ENCODE measurements at regions not wholly inside any gene's neighbourhood (a gene's known extent, or its start where the extent isn't known, plus 50 kb on each side); places are given as distances from the start of the nearest gene placed in this dataset.

DNA sequence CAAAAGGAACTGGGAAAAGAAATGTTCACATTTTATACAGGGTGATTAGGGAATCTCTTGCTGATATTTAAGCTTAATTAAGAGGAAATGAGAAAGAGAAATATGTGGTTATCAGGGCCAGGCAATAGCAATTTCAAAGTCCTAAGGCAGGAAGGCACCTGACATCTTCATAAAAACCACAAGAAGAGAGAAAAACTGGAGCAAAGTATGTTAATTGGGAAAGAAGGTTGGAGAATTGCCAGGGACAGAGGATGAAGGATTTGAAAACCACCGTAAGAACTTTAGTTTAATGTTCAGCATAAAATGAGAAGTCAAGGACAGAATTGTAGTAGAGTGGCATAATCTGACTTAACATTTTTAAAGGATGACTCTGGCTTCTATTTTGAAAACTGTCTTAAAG, 691.8 kb upstream of the NRXN1 start:
- TF ChIP-seq, protein P1, sequence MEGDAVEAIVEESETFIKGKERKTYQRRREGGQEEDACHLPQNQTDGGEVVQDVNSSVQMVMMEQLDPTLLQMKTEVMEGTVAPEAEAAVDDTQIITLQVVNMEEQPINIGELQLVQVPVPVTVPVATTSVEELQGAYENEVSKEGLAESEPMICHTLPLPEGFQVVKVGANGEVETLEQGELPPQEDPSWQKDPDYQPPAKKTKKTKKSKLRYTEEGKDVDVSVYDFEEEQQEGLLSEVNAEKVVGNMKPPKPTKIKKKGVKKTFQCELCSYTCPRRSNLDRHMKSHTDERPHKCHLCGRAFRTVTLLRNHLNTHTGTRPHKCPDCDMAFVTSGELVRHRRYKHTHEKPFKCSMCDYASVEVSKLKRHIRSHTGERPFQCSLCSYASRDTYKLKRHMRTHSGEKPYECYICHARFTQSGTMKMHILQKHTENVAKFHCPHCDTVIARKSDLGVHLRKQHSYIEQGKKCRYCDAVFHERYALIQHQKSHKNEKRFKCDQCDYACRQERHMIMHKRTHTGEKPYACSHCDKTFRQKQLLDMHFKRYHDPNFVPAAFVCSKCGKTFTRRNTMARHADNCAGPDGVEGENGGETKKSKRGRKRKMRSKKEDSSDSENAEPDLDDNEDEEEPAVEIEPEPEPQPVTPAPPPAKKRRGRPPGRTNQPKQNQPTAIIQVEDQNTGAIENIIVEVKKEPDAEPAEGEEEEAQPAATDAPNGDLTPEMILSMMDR (conservative IDR thresholded peaks at IDR 0.05) = no peak
- Histone ChIP-seq H3K4me3 (ENCODE audit: low read length) (no peak overlapping the region), H3K4me1 (ENCODE audit: control insufficient read depth, insufficient read depth, low read length) (no peaks in the 10 kb centered on the region), H3K9me3 (ENCODE audit: control insufficient read depth, low read length) (no peaks in the 10 kb centered on the region), H3K27me3 (ENCODE audit: control insufficient read depth, insufficient read depth, low read length, poor library complexity, severe bottlenecking) (no peaks in the 10 kb centered on the region), H3K36me3 (ENCODE audit: control insufficient read depth, insufficient read depth, low read length) (no peaks in the 10 kb centered on the region), H3K9ac (ENCODE audit: extremely low read depth, low read length, poor library complexity, severe bottlenecking) (no peak overlapping the region), H3K27ac (ENCODE audit: low read depth, low read length) (no peak overlapping the region)
- Mint-ChIP-seq H3K36me3 (ENCODE audit: low read depth) (no peaks in the 10 kb centered on the region), H3K4me1 (no peaks in the 10 kb centered on the region), H3K4me3 (no peak overlapping the region), H3K27me3 (ENCODE audit: insufficient read depth) (no peaks in the 10 kb centered on the region), H3K9me3 (no peaks in the 10 kb centered on the region), H3K27ac (no peak overlapping the region)
- DNase-seq = no peak
- 0% methylated on average over 1 of the region's 1 CpG for WGBS, 2 experiments (ENCODE audit: insufficient coverage in 1 of 2, insufficient read length in 1 of 2)

DNA sequence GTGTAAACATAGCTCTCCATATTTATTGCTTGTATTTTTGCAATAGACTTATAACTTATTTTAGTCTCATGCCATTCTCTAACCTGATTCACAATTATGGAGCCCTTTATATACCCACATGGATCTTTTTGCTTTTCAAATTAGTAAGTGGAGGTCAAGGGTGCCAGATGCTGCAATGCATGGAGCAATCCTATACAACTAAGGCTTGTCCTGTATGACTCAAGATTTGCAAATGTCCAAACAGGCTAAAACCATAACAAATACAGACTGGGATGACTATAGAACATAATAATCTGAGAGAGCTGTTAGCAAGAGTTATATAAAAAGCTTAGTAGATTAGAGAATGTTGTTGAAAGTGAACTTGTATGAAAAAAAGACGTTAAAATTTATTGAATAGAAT, 690.4 kb upstream of the NRXN1 start:
- TF ChIP-seq, protein P1 (conservative IDR thresholded peaks at IDR 0.05) = no peak
- Histone ChIP-seq H3K4me3 (ENCODE audit: low read length) (no peak overlapping the region), H3K27me3 (ENCODE audit: control insufficient read depth, insufficient read depth, low read length, poor library complexity, severe bottlenecking) (no peaks in the 10 kb centered on the region), H3K36me3 (ENCODE audit: control insufficient read depth, insufficient read depth, low read length) (no peaks in the 10 kb centered on the region), H3K9me3 (ENCODE audit: control insufficient read depth, low read length) (no peaks in the 10 kb centered on the region), H3K4me1 (ENCODE audit: control insufficient read depth, insufficient read depth, low read length) (no peaks in the 10 kb centered on the region), H3K27ac (ENCODE audit: low read depth, low read length) (no peak overlapping the region), H3K9ac (ENCODE audit: extremely low read depth, low read length, poor library complexity, severe bottlenecking) (no peak overlapping the region)
- no peak overlapping the region for H3K4me3 Mint-ChIP-seq
- no peaks in the 10 kb centered on the region for H3K27me3 Mint-ChIP-seq (ENCODE audit: insufficient read depth)
- DNase-seq = no peak
- no peaks in the 10 kb centered on the region for H3K4me1 Mint-ChIP-seq
- H3K9me3 Mint-ChIP-seq = no peaks in the 10 kb centered on the region
- H3K36me3 Mint-ChIP-seq (ENCODE audit: low read depth) = no peaks in the 10 kb centered on the region
- WGBS, 2 experiments (ENCODE audit: insufficient coverage in 1 of 2, insufficient read length in 1 of 2) = 89% methylated on average over 1 of the region's 1 CpG; no CpG with 5 or more reads in 1 of the 2 experiments
- no peak overlapping the region for H3K27ac Mint-ChIP-seq

DNA sequence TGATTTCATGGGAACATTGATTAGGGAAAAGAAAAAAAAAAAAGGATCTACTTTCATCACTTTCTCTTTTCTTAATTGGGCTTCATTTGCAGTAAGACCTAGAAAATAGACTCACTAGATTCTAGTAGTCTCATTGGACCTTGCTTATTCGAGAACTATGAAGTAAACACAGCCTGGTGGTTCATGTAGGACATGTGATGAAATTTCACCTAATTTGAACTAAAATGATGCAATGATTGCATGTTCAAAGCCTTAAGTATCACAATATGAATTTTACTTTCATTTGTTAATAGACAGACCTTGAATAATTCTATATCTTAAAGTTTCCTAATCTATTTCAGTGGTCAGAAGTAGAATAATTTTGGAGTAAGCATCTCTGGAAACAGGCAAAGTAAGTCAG, 688.9 kb upstream of the NRXN1 start:
- Mint-ChIP-seq H3K9me3 (no peaks in the 10 kb centered on the region), H3K27ac (no peak overlapping the region), H3K27me3 (ENCODE audit: insufficient read depth) (no peaks in the 10 kb centered on the region), H3K4me3 (no peak overlapping the region), H3K4me1 (no peaks in the 10 kb centered on the region), H3K36me3 (ENCODE audit: low read depth) (no peaks in the 10 kb centered on the region)
- no peak for DNase-seq
- H3K4me3 ChIP-seq (ENCODE audit: low read length) = no peak overlapping the region
- no peaks in the 10 kb centered on the region for H3K9me3 ChIP-seq (ENCODE audit: control insufficient read depth, low read length)
- no peak overlapping the region for H3K9ac ChIP-seq (ENCODE audit: extremely low read depth, low read length, poor library complexity, severe bottlenecking)
- 83 to 100% methylated on average over 1 of the region's 1 CpG for WGBS, 2 experiments (ENCODE audit: insufficient coverage in 1 of 2, insufficient read length in 1 of 2)
- H3K27ac ChIP-seq (ENCODE audit: low read depth, low read length) = no peak overlapping the region
- TF ChIP-seq, protein P1 (conservative IDR thresholded peaks at IDR 0.05) = no peak
- H3K4me1 ChIP-seq (ENCODE audit: control insufficient read depth, insufficient read depth, low read length) = no peaks in the 10 kb centered on the region
- no peaks in the 10 kb centered on the region for H3K27me3 ChIP-seq (ENCODE audit: control insufficient read depth, insufficient read depth, low read length, poor library complexity, severe bottlenecking)
- no peaks in the 10 kb centered on the region for H3K36me3 ChIP-seq (ENCODE audit: control insufficient read depth, insufficient read depth, low read length)
